HG03025 (cell line): ENCODE measurements at regions not wholly inside any gene's neighbourhood (a gene's known extent, or its start where the extent isn't known, plus 50 kb on each side); places are given as distances from the start of the nearest gene placed in this dataset.
"Not testable (repeated sequence)": the region's sequence is repeated elsewhere in the genome, so short reads cannot be mapped to it uniquely, and the experiment has no call there.

Experiments used
- ATAC-seq: cut with Tn5 transposase; IDR thresholded peaks from one replicate; pipeline ENCODE4 v1.9.1; 2021; ENCODE audit warnings: mild to moderate bottlenecking, moderate library complexity; ENCODE audit not compliant: unreplicated experiment, low FRiP score

DNA sequence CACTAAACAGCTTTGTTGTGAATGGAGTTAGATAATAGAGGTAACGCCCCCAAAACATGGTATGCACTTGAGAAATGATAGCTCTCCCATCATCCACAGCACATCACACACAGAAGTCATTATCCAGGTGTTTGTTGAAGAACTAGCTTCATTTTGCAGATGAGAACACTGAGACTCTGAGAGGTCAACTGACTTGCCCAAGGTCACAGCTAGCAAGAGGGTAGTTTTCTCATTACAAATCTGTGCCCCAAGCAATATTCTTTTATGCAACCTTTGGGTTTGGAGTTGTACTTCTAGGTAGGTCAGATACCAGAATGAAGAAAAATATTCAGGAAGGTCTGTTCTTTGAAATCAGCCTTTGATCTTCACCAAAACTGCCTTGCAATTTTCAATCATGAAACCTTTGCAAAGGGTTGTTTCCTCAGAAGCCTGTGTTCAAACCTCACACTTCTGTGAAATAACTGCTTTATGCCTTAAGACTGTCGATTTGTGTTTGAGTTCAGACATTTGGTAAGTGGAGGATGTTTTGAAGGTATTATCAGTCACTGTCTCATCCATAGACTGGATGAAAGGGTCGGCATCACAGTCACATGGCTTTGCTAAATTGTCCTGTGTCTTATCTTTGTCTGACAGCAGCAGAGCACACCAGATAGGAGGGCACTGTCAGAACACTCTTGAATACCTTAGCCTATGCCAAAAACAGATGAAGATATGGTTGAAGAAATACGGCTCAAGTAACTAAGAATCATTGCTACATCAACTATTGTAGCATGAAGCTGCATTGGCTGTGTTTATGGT is 233.2 kb upstream of the BTG1 start:
- no peak for ATAC-seq

- not testable (repeated sequence) for ATAC-seq
These were observed 229.9 kb upstream of the BTG1 start for GRCh38 chr12:92375504-92375903.

- no peak for ATAC-seq
These were observed 225.2 kb upstream of the BTG1 start for GRCh38 chr12:92370828-92371227.

DNA sequence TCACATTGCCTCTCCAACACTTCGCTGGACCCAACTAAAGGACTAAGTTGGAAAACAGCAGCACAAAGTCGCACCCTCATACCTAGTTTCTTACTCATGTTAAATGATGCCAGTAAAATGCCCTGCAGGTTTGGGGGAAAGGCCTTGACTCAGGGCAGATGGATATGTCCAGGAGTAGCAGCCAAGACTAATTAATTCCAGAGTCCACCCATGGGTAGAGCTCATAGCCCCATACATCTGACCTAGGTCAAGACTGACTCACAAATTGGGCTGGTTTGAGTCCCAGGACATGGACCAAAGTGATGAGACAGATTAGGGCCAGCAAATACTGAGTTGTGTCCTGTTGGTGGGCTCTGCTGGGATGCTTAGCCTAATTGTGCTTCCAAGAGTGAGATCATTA is 224.0 kb upstream of the BTG1 start:
- no peak for ATAC-seq

DNA sequence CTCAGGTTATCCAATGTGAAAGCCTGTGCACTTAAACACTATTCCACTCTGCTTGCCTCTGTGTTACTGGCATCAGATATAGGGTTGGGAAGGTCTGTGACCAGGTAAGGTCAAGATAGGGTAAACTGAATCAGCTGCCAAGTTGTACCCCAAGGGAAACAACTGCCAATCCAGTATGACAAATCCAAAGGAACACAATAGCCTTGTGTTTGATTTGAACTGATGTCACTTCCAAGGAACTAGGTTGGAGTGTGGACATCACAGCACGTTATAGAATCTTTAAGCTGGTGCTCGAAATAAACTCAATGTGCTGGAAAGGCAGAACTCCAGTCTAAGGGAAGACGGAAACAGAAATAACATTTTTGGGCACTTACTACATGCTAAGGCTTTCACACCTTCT is 223.4 kb upstream of the BTG1 start:
- no peak for ATAC-seq

DNA sequence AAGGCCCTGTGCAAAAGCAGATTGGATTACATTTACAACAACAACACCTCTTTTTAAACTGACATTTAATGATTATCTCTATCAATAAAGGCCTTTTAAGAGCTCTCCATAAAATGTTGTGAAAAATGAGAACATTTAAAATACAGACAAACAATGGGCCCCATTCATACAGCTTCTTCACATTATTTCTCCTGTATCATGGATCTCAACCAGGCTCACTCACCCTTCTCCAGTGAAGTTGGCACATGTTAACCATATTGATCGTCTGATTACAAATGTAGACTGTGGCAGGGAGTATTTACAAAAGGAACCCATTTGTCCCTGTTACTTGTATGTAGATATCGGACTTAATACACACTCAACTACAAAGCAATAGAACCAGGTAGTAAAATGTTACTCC is 220.2 kb upstream of the BTG1 start:
- no peak for ATAC-seq

- ATAC-seq: no peak
These were observed 219.7 kb upstream of the BTG1 start for GRCh38 chr12:92365333-92365732.

DNA sequence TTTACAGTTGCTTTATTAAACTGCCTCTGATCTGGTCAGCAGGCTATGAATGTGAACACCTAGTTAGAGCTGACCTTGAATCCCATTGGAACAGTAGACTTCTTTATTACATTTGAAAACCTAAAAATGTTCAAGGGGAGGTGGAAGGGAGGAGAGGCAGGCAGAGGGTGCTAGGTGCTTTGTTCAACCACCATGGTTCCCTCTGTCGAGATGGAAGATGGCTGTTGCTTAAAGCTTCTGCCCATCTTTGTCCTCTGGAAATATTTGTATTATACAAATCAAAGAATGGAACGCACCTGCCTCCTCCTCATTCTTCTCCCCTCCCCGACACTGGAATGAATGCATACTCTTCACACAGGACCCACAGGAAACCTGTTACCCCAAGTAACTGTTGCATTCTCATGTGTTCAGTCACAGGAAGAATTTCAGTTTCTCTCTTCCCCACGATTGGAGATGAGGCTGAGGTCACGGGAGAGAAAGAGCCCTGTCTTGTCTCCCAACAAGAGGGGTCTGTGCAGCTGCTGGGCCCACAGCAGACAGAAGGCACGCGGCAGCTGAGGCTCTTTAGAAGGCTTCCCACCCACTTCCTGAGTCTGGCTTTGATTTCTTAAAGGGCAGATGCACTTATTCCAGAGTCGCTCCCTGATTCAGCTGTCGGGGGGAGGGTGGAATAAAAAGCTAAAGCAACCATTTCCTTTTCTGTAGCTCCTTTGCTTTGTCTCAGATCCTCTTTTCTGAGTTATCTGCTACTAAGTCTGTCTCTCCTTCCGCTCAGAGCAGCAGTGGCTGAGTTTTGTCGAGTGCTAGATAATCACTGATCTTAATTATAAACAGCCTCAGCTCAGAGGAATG is 217.9 kb upstream of the BTG1 start:
- ATAC-seq: peak; percentile 74

DNA sequence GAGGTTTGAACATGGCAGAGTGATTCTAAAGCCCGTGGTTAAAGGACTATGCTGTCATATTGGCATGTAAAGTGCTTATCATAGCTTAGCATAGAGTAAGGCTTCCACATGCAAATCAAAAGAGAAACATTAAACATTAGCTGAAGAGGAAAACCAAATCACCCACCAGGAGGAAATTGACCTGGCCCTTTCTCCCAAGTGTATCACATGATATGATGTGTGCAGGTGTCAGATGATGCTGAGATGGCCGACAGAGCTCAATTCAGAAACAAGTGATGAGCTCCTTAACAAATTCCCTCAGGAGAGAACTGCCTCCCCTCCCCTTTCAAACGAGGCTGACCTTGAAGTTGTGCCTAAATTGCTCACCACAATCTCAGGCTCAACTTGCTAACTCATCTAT is 217.1 kb upstream of the BTG1 start:
- no peak for ATAC-seq

GRCh38 chr12:92362126-92362525 is 216.5 kb upstream of the BTG1 start:
- ATAC-seq: no peak

- ATAC-seq: no peak
These were observed 214.9 kb upstream of the BTG1 start for GRCh38 chr12:92360543-92360942.

DNA sequence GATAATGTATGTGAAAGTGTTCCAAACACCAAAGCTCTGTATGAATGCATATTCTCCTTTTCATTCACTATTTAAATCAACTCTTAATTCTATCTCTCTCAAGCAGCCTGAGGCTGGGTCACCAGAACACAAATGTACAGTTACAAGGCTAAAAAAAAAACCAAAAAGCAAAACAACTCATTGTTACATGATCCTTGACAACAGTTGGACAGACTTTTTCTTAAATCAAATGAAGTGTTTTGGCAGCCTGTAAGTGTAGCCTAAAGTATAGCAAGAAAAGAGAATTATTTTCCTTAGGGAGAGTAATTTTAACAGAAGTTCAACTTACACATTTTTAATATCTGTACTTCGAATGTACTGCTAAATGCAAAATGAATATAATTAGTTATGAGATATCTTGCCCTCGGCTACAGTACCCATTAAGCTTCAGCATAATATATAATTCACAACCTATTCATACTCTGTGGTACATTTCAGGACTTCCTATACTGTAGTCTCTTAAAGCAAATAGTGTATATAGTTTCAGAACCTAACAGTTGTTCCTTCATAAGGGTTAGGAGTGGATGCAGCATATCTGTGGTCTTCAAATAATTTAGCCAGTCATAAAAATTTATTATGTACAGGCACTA is 214.0 kb upstream of the BTG1 start:
- ATAC-seq: no peak

DNA sequence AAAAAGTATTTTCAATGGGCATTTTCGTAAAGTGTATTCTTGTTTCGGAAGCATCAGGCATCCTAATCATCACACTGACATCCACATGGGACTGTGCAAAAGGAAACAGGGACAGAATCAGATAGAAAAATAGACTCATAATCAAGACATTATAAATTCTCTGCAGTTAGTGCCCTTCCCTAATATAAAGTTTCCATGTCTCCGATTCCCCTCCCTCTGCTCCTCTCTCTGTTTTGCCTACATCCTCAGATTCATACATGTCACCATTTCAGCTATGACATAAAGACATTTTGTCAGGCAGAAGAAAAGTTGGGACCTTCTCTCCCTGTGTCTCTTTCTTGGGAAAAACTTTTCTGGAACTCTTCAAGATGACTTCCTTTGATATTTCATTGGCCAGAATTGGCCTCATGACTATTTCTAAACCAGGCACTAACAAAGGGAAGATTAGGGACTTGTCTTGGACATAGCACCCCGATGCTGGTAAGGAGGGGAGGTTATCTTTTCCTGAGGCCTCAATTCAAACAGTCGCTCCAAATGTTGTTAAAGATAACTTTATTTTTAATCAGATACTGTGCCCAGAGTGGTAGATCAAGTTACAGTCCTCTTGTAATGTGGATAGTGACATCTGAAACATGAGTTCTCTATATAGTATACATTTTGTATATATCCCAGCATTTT is 212.1 kb upstream of the BTG1 start:
- ATAC-seq: no peak

DNA sequence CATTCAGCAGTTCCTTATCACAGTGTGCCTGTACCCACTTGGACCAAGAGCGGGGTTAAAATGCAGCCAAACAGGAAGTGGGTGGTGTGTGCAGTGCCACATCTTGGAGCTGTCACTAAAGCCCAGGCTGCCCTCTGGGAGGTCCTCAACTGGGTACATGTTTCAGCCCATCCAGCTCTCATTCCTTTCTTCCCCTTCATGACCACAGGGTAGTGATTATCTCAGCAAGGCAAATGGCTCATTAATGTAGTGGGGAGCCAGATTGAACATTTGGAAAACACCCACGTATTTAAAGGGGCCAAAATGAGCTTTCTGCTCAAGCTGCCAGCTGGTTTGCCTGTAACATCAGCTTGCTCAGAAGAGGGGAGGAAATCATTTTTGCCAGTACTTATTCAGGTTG is 210.8 kb upstream of the BTG1 start:
- no peak for ATAC-seq

- no peak for ATAC-seq
These were observed 204.0 kb upstream of the BTG1 start for GRCh38 chr12:92349635-92350034.

- no peak for ATAC-seq
These were observed 196.9 kb upstream of the BTG1 start for GRCh38 chr12:92342574-92342973.

DNA sequence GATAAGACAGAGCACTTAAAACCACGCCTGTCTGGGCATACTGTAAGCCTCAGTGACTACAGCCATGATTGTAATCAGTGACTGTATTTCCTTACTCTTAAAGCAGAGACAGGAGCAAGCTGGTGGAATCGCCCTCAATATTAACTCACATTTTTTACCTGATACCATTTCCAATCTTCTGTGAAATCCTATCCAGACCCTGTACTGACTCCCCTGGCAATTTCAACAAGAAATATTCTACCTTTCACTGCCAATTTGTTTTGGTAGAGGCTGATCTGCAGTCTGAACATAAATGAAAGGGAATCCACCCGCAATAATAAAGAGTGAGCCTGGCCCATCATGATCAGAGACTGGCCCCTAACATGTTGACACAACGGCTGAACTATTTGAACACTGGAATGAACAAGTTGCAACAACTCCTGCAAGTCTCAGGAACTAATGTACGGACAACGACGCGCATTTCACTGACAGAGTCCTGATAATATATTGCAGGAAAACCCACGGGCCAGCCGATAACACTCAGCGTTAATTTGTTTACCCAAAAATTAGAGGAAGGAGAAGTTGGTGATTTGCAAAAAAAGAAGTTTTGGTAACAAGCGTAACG is 195.5 kb upstream of the BTG1 start:
- no peak for ATAC-seq

DNA sequence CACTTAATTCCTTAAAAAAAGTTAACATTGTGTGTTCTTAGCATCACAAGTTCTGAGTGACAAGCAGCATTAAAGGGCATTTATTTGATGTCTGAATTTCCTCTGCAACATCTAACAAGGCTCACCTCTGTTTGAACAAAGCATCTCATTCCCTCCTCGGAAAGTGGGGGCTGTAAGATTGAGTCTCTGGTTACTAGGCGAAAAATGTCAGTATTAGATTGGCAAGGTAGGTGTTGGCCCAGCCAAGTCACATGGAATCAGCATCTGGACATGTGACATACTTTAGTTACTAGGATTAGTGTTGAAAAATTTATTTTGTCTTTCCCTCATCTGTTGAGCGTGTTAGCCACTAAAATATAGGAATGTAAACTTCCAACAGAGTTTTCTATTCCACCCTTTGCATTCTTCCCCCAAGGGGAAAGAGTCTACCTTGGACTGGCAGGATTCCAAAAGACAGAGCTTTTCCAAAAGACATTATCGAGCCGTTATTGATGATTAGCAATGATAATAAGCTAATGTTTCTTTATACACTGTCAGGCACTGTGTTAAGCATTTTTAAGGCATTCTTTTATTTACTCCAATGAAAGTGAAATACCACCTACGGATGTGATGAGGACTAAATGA is 194.9 kb upstream of the BTG1 start:
- ATAC-seq: no peak

GRCh38 chr12:92340003-92340402 is 194.4 kb upstream of the BTG1 start:
- ATAC-seq: no peak

GRCh38 chr12:92339198-92339821 is 193.7 kb upstream of the BTG1 start:
- ATAC-seq: no peak
